ENCODE measurements at regions not wholly inside any gene's neighbourhood (a gene's known extent, or its start where the extent isn't known, plus 50 kb on each side); places are given as distances from the start of the nearest gene placed in this dataset.
"Not testable (repeated sequence)": the region's sequence is repeated elsewhere in the genome, so short reads cannot be mapped to it uniquely, and the experiment has no call there.

GRCh38 chr12:11545484-11546330 is 103.8 kb upstream of the ETV6 start:
- H3K27ac Mint-ChIP-seq, result peak overlapping the region; percentile 96
- DNase-seq, result peak; percentile 70
- H3K4me3 Mint-ChIP-seq, result peak overlapping the region; percentile 73
- POLR2A ChIA-PET, result interaction anchor here (0.6 to 4.0 kb wide), 22 partner anchors 9 to 1875 kb away, joined by 3 to 25 read pairs (median 4); partner anchors contain the start of genes BCL2L14, BORCS5, ETV6 and SMIM10L1
- no peaks in the 10 kb centered on the region for H3K27me3 Mint-ChIP-seq
- H3K4me1 Mint-ChIP-seq, result peaks cover 44% of the 10 kb centered on the region
- H3K36me3 Mint-ChIP-seq, result no peaks in the 10 kb centered on the region
- ATAC-seq (ENCODE audit: low read depth), result peak; percentile 82
- no peaks in the 10 kb centered on the region for H3K9me3 Mint-ChIP-seq

DNA sequence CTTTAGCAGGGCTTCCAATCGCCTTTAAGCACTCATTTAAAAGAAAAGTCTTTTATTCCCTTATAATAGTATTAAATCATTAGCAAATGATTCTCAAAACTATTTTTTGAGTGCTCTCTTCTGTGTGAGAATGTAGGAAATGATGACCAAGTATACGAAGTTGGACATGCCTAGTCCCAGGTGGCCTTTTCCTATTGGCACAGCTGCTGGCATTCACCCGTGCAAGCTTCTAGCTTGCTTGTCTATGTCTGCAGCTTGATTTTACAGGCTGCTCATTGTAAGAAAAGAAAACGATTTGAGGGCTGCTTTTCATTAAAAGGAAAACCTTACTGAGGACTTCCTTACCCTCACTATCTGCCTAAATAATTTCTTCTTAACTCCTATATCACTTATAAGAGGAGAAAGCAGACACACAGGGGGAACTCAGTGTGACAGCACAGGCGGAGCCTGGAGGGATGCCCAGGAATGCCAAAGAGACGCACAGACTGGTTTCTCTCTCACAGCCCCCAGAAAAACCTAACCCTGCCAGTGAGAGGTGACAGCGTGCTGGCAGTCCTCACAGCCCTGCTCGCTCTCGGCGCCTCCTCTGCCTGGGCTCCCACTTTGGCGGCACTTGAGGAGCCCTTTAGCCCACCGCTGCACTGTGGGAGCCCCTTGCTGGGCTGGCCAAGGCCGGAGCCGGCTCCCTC is 102.7 kb upstream of the ETV6 start:
- Mint-ChIP-seq H3K27ac (peak overlapping the region; percentile 96), H3K4me1 (peaks cover 39% of the 10 kb centered on the region), H3K4me3 (peak overlapping the region; percentile 73)
- not testable (repeated sequence) for ATAC-seq (ENCODE audit: low read depth); H3K36me3 Mint-ChIP-seq; DNase-seq; H3K27me3 Mint-ChIP-seq; H3K9me3 Mint-ChIP-seq
- POLR2A ChIA-PET, result interaction anchor here (0.6 to 4.0 kb wide), 17 partner anchors 8 to 1876 kb away, joined by 3 to 25 read pairs (median 4); partner anchors contain the start of genes BCL2L14, BORCS5, ETV6 and SMIM10L1

GRCh38 chr12:11547271-11547646 is 102.2 kb upstream of the ETV6 start:
- Mint-ChIP-seq H3K27ac (peak overlapping the region; percentile 96), H3K4me3 (peak overlapping the region; percentile 73), H3K4me1 (peaks cover 37% of the 10 kb centered on the region)
- DNase-seq, result peak; percentile 66
- ATAC-seq (ENCODE audit: low read depth); H3K27me3 Mint-ChIP-seq; H3K9me3 Mint-ChIP-seq; H3K36me3 Mint-ChIP-seq: not testable (repeated sequence)
- POLR2A ChIA-PET, result interaction anchor here (1.1 to 4.0 kb wide), 3 partner anchors 9 to 810 kb away, joined by 4 to 25 read pairs (median 12); partner anchors contain the start of genes BORCS5 and ETV6

GRCh38 chr12:11549119-11549518 is 100.4 kb upstream of the ETV6 start:
- Mint-ChIP-seq H3K9me3 (no peaks in the 10 kb centered on the region), H3K4me3 (no peak overlapping the region), H3K36me3 (no peaks in the 10 kb centered on the region), H3K27ac (no peak overlapping the region), H3K27me3 (no peaks in the 10 kb centered on the region), H3K4me1 (peaks cover 32% of the 10 kb centered on the region)
- DNase-seq (no peak), ATAC-seq (ENCODE audit: low read depth) (no peak)
- POLR2A ChIA-PET, result no interaction called here

GRCh38 chr12:11553871-11554533 is 95.5 kb upstream of the ETV6 start:
- H3K4me3 Mint-ChIP-seq, result peak overlapping the region; percentile 34
- peak overlapping the region; percentile 56 for H3K27ac Mint-ChIP-seq

DNA sequence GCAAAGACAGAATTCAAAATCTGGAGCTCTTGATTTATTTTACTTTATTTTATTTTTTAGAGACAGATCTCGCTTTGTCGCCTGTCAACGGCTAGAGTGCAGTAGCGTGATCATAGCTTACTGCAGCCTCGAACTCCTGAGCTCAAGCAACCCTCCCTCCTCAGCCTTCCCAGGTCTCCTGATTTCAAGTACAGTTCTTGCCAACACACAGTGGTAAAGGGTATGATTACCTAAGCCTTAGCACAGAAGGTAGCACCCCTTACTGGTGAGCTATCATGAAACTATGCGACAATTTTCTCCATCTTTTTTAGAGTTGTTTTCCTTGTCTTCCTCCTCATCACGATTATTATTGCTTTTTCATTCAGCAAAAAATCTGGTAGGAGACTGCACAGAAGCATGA is 94.3 kb upstream of the ETV6 start:
- POLR2A ChIA-PET, result interaction anchor here (2.6 kb wide), 1 partner anchor 9 kb away, joined by 17 read pairs; no protein-coding TSS in a partner anchor
- no peaks in the 10 kb centered on the region for H3K9me3 Mint-ChIP-seq
- no peaks in the 10 kb centered on the region for H3K36me3 Mint-ChIP-seq
- H3K4me3 Mint-ChIP-seq, result peak overlapping the region; percentile 63
- DNase-seq (no peak), ATAC-seq (ENCODE audit: low read depth) (no peak)
- no peak overlapping the region for H3K27ac Mint-ChIP-seq
- peaks cover 21% of the 10 kb centered on the region for H3K4me1 Mint-ChIP-seq
- H3K27me3 Mint-ChIP-seq, result peaks cover 5% of the 10 kb centered on the region

More at GRCh38 chr12:11553871-11554533, 95.5 kb upstream of the ETV6 start:
- ATAC-seq (ENCODE audit: low read depth) (peak; percentile 81), DNase-seq (no peak)
- H3K4me1 Mint-ChIP-seq, result peaks cover 21% of the 10 kb centered on the region
- H3K36me3 Mint-ChIP-seq, result no peaks in the 10 kb centered on the region
- H3K27me3 Mint-ChIP-seq, result peaks cover under 1% of the 10 kb centered on the region
- POLR2A ChIA-PET, result interaction anchor here (2.6 kb wide), 1 partner anchor 8 kb away, joined by 17 read pairs; no protein-coding TSS in a partner anchor
- no peaks in the 10 kb centered on the region for H3K9me3 Mint-ChIP-seq

GRCh38 chr12:11555743-11556625 is 93.5 kb upstream of the ETV6 start:
- peak; percentile 34 for ATAC-seq (ENCODE audit: low read depth)

DNA sequence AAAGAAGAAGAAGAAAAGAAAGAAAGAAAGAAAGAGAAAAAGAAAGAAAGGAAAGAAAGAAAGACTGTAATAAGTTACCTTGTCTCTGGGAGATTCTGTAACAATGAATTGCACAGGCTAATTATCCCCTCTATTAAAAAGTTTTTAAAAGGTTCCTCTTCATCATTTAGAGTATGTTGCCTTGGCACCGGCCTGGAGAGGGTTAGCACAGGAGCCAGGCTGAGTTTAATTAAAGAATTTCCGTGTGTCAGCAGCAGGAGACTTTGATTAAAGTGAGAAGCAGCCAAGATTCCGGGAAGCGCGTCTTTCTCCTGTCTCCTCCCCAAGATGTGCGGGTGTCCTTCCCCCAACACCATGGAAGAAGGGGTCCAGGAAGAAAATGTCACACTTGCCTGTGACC is 92.8 kb upstream of the ETV6 start:
- H3K9me3 Mint-ChIP-seq, result no peaks in the 10 kb centered on the region
- H3K27me3 Mint-ChIP-seq, result peaks cover 7% of the 10 kb centered on the region
- ATAC-seq (ENCODE audit: low read depth) (no peak), DNase-seq (no peak)
- no peak overlapping the region for H3K27ac Mint-ChIP-seq
- no peaks in the 10 kb centered on the region for H3K36me3 Mint-ChIP-seq
- peak overlapping the region; percentile 63 for H3K4me3 Mint-ChIP-seq
- POLR2A ChIA-PET, result interaction anchor here (0.6 to 2.6 kb wide), 3 partner anchors 9 to 11 kb away, joined by 4 to 17 read pairs (median 4); no protein-coding TSS in a partner anchor
- H3K4me1 Mint-ChIP-seq, result peaks cover 21% of the 10 kb centered on the region

More at GRCh38 chr12:11555743-11556625, 93.5 kb upstream of the ETV6 start:
- peak overlapping the region; percentile 56 for H3K27ac Mint-ChIP-seq
- POLR2A ChIA-PET, result interaction anchor here (0.6 to 2.6 kb wide), 2 partner anchors 8 to 10 kb away, joined by 4 to 17 read pairs; no protein-coding TSS in a partner anchor
- no peaks in the 10 kb centered on the region for H3K9me3 Mint-ChIP-seq
- H3K36me3 Mint-ChIP-seq, result no peaks in the 10 kb centered on the region
- DNase-seq, result no peak
- H3K4me1 Mint-ChIP-seq, result peaks cover 21% of the 10 kb centered on the region
- peak overlapping the region; percentile 63 for H3K4me3 Mint-ChIP-seq
- H3K27me3 Mint-ChIP-seq, result peaks cover 7% of the 10 kb centered on the region

- Mint-ChIP-seq H3K4me1 (peaks cover 13% of the 10 kb centered on the region), H3K27ac (no peak overlapping the region), H3K9me3 (no peaks in the 10 kb centered on the region), H3K36me3 (no peaks in the 10 kb centered on the region), H3K27me3 (peaks cover 11% of the 10 kb centered on the region), H3K4me3 (no peak overlapping the region)
- POLR2A ChIA-PET, result no interaction called here
- ATAC-seq (ENCODE audit: low read depth), result no peak
- no peak for DNase-seq
Measured at GRCh38 chr12:11559626-11560340, 89.7 kb upstream of the ETV6 start.

- POLR2A ChIA-PET, result no interaction called here
Measured at GRCh38 chr12:11561411-11561810, 88.1 kb upstream of the ETV6 start.

DNA sequence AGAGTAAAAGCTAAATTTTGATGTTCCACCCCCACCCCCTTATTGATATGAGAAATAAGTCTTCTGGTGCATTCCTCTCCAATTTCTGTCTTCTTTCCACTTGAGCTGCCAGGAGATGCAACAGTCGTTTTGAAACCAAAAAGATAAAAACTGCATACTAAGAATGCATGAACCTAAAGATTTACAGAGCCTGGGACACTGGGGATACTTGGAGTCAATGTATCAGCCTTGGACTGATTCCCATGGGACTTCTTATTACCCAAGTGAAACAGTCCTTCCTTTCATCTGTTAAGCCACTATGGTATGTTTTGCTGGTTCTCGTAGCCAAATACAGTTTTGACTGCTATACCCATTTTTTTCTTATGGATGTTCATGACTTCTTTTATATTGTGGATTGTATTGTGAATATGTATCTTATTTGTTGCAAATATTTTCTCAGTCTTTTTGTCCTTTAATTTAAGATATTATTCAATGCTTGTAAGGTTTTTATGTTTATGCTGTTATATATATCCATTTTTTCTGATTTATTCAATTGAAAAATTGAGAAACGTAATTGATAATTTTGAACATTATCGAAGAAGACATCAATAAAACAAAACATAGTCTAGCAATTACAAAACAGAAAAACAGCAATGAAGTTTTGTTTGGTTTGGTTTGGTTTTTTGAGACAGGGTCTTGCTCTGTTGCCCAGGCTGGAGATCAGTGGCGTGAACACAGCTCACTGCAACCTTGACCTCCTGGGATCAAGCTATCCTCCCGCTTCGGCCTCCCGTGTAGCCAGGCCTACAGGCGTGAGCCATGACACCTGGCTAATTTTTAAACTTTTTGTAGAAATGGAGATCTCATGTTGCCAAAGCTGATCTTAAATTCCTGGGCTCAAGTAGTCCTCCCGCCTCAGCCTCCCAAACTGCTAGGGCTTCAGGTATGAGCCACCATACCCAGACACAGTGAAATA is 85.4 kb upstream of the ETV6 start:
- no peak overlapping the region for H3K4me3 Mint-ChIP-seq
- H3K36me3 Mint-ChIP-seq, result peaks cover 1% of the 10 kb centered on the region
- no peak overlapping the region for H3K27ac Mint-ChIP-seq
- peaks cover 1% of the 10 kb centered on the region for H3K9me3 Mint-ChIP-seq
- H3K27me3 Mint-ChIP-seq, result peaks cover 11% of the 10 kb centered on the region
- no peaks in the 10 kb centered on the region for H3K4me1 Mint-ChIP-seq
- no peak for ATAC-seq (ENCODE audit: low read depth)
- POLR2A ChIA-PET, result no interaction called here
- no peak for DNase-seq

More at GRCh38 chr12:11561411-11561810, 88.1 kb upstream of the ETV6 start:
- Mint-ChIP-seq H3K27me3 (peaks cover 11% of the 10 kb centered on the region), H3K36me3 (no peaks in the 10 kb centered on the region), H3K4me1 (peaks cover under 1% of the 10 kb centered on the region), H3K4me3 (no peak overlapping the region), H3K27ac (no peak overlapping the region), H3K9me3 (no peaks in the 10 kb centered on the region)
- ATAC-seq (ENCODE audit: low read depth) (no peak), DNase-seq (no peak)
